OCI-LY7 (cell line): ENCODE measurements at regions not wholly inside any gene's neighbourhood (a gene's known extent, or its start where the extent isn't known, plus 50 kb on each side); places are given as distances from the start of the nearest gene placed in this dataset.

Experiments
- BruUV-seq: library from RNA; stranded (reverse); fragments of 400-500 nt; replicated peaks from 2 replicates; lab custom pipeline; 2021; lab: Mats Ljungman, UMichigan
- CTCF ChIA-PET: fragments of 300-600 bp; sonication (Branson Sonifier 250); formaldehyde crosslinking; loops from one replicate; lab custom pipeline; 2022; ENCODE audit warnings: antibody characterized with exemption; ENCODE audit not compliant: unreplicated experiment; lab: Charles Lee
- POLR2A ChIA-PET: fragments of 300-600 bp; sonication (Branson Sonifier 250); formaldehyde crosslinking; loops from one replicate; lab custom pipeline; 2022; ENCODE audit warnings: antibody characterized with exemption; lab: Charles Lee
- DNase-seq: peaks from one replicate; pipeline ENCODE4 v3.0.0-alpha.2; 2015; ENCODE audit warnings: low spot score
- H2AFZ ChIP-seq: fragments of 200-600 bp; sonication (generic), shearing (Covaris generic); 2 replicates; pipeline ENCODE4 v1.6.1; 2014; ENCODE audit warnings: mild to moderate bottlenecking, antibody characterized with exemption, low read length, moderate library complexity
- H3K27ac ChIP-seq: fragments of 200-600 bp; sonication (generic); 2 replicates; pipeline ENCODE4 v1.5.1; 2014; ENCODE audit warnings: mixed run types, low read depth, mild to moderate bottlenecking, moderate library complexity, low read length, inconsistent platforms; ENCODE audit not compliant: poor library complexity, severe bottlenecking
- H3K36me3 ChIP-seq: fragments of 200-600 bp; sonication (generic); 2 replicates; pipeline ENCODE4 v1.6.1; 2014; ENCODE audit warnings: mild to moderate bottlenecking, antibody characterized with exemption, low read length, moderate library complexity, mixed read lengths; ENCODE audit not compliant: insufficient read depth
- H3K4me1 ChIP-seq: fragments of 200-600 bp; sonication (generic); 2 replicates; pipeline ENCODE4 v1.5.1; 2014; ENCODE audit warnings: mild to moderate bottlenecking, low read length; ENCODE audit not compliant: insufficient read depth, poor library complexity, severe bottlenecking
- H3K4me2 ChIP-seq: fragments of 200-600 bp; sonication (generic); 2 replicates; pipeline ENCODE4 v1.6.1; 2014; ENCODE audit warnings: mild to moderate bottlenecking, low read length
- H3K4me3 ChIP-seq: fragments of 200-600 bp; sonication (generic); 2 replicates; pipeline ENCODE4 v1.5.1; 2014; ENCODE audit warnings: mild to moderate bottlenecking, low read depth, low read length; ENCODE audit not compliant: poor library complexity, severe bottlenecking
- H3K79me2 ChIP-seq: fragments of 200-600 bp; sonication (generic); 2 replicates; pipeline ENCODE4 v1.6.1; 2016; ENCODE audit warnings: low read depth, mild to moderate bottlenecking, low read length, moderate library complexity, mixed read lengths; ENCODE audit not compliant: insufficient read depth
- H3K9me2 ChIP-seq: fragments of 200-600 bp; sonication (generic); 2 replicates; pipeline ENCODE4 v1.6.1; 2016; ENCODE audit warnings: mild to moderate bottlenecking, low read length, mixed read lengths; ENCODE audit not compliant: insufficient read depth
- H3K9me3 ChIP-seq: fragments of 200-600 bp; sonication (generic); 2 replicates; pipeline ENCODE4 v1.6.1; 2014; ENCODE audit warnings: mild to moderate bottlenecking, mixed run types, low read length, mixed read lengths
- H4K20me1 ChIP-seq: fragments of 200-600 bp; sonication (generic); 2 replicates; pipeline ENCODE4 v1.6.1; 2014; ENCODE audit warnings: mild to moderate bottlenecking, antibody characterized with exemption, low read length, moderate library complexity, mixed read lengths; ENCODE audit not compliant: insufficient read depth
- CTCF ChIP-seq: fragments of 200-600 bp; sonication (generic); conservative IDR thresholded peaks from 2 replicates; pipeline ENCODE4 v1.5.1; 2014; ENCODE audit warnings: mild to moderate bottlenecking, antibody characterized with exemption, low read length, moderate library complexity, mixed read lengths
- EZH2phosphoT487 ChIP-seq: fragments of 200-600 bp; sonication (generic); IDR thresholded peaks from 2 replicates; pipeline ENCODE4 v1.6.1; 2018; ENCODE audit warnings: low read depth, borderline replicate concordance, mild to moderate bottlenecking, mixed run types, antibody characterized with exemption, low read length, moderate library complexity, mixed read lengths
- intact Hi-C: fragments of 100-400 bp; cut with micrococcal nuclease; formaldehyde crosslinking; loops from one replicate; pipeline ENCODE4 v1.10.0; 2022; ENCODE audit not compliant: unreplicated experiment

GRCh38 chr7:156279635-156280034 lies 360.9 kb upstream of the RNF32 start:
- ChIA-PET CTCF (no interaction called here), POLR2A (no interaction called here)
- H4K20me1 ChIP-seq: no peaks in the 10 kb centered on the region
- no peak for TF ChIP-seq CTCF
- no peak for TF ChIP-seq EZH2phosphoT487
- no TSS peak for BruUV-seq
- no peak overlapping the region for H2AFZ ChIP-seq
- intact Hi-C loops: no loop called here
- no peak overlapping the region for H3K4me2 ChIP-seq
- no peak overlapping the region for H3K27ac ChIP-seq
- H3K4me1 ChIP-seq: no peaks in the 10 kb centered on the region
- no peak overlapping the region for H3K4me3 ChIP-seq
- H3K36me3 ChIP-seq: no peaks in the 10 kb centered on the region
- H3K79me2 ChIP-seq: no peaks in the 10 kb centered on the region
- DNase-seq: no peak
- no peaks in the 10 kb centered on the region for H3K9me2 ChIP-seq
- no peaks in the 10 kb centered on the region for H3K9me3 ChIP-seq

- POLR2A ChIA-PET: no interaction called here
- H3K4me2 ChIP-seq: no peak overlapping the region
- DNase-seq: no peak
- no peaks in the 10 kb centered on the region for H3K79me2 ChIP-seq
- no peaks in the 10 kb centered on the region for H4K20me1 ChIP-seq
- no TSS peak for BruUV-seq
- no peak for TF ChIP-seq CTCF
- no peak for TF ChIP-seq EZH2phosphoT487
- CTCF ChIA-PET: no interaction called here
- H3K9me2 ChIP-seq: no peaks in the 10 kb centered on the region
- no peaks in the 10 kb centered on the region for H3K4me1 ChIP-seq
- intact Hi-C loops: no loop called here
- H3K36me3 ChIP-seq: no peaks in the 10 kb centered on the region
- H3K27ac ChIP-seq: no peak overlapping the region
- no peak overlapping the region for H3K4me3 ChIP-seq
- no peaks in the 10 kb centered on the region for H3K9me3 ChIP-seq
- H2AFZ ChIP-seq: no peak overlapping the region
Observed at GRCh38 chr7:156275292-156275691, 365.3 kb upstream of the RNF32 start.

GRCh38 chr7:156274557-156274956 lies 366.0 kb upstream of the RNF32 start:
- CTCF ChIA-PET: no interaction called here

More at GRCh38 chr7:156274557-156274956, 366.0 kb upstream of the RNF32 start:
- DNase-seq: no peak
- no TSS peak for BruUV-seq
- Histone ChIP-seq H3K4me3 (no peak overlapping the region), H3K36me3 (no peaks in the 10 kb centered on the region), H3K79me2 (no peaks in the 10 kb centered on the region), H3K4me2 (no peak overlapping the region), H3K9me2 (no peaks in the 10 kb centered on the region), H3K9me3 (no peaks in the 10 kb centered on the region), H2AFZ (no peak overlapping the region), H4K20me1 (no peaks in the 10 kb centered on the region), H3K4me1 (no peaks in the 10 kb centered on the region), H3K27ac (no peak overlapping the region)
- POLR2A ChIA-PET: interaction anchor here (0.6 kb wide), 2 partner anchors 1475 to 1479 kb away, joined by 3 to 5 read pairs; no protein-coding TSS in a partner anchor
- intact Hi-C loops: no loop called here
- TF ChIP-seq EZH2phosphoT487 (no peak), CTCF (no peak)
